Retinal pigment epithelial cell (primary cell): ENCODE measurements at regions not wholly inside any gene's neighbourhood (a gene's known extent, or its start where the extent isn't known, plus 50 kb on each side); places are given as distances from the start of the nearest gene placed in this dataset.
"Not testable (repeated sequence)": the region's sequence is repeated elsewhere in the genome, so short reads cannot be mapped to it uniquely, and the experiment has no call there.

Experiments
- DNase-seq: peaks from one replicate; pipeline ENCODE4 v3.0.0-alpha.2; 2010; ENCODE audit warnings: low read depth
- H3K4me3 ChIP-seq: 2 replicates; pipeline ENCODE4 v1.5.1; 2011; ENCODE audit warnings: mild to moderate bottlenecking, low read length, control low read depth, moderate library complexity
- CTCF ChIP-seq: conservative IDR thresholded peaks from 2 replicates; pipeline ENCODE4 v1.5.1; 2011; ENCODE audit warnings: low read depth, low read length, control low read depth, inconsistent platforms

- H3K4me3 ChIP-seq = no peak overlapping the region
- DNase-seq = no peak
- TF ChIP-seq CTCF = no peak
Measured at GRCh38 chr2:161068670-161069069, 91.6 kb upstream of the TANK start.

- H3K4me3 ChIP-seq = no peak overlapping the region
- DNase-seq = no peak
- no peak for TF ChIP-seq CTCF
Measured at GRCh38 chr2:161070693-161071479, 89.3 kb upstream of the TANK start.

- not testable (repeated sequence) for H3K4me3 ChIP-seq, DNase-seq
Measured at GRCh38 chr2:161072436-161072835, 87.8 kb upstream of the TANK start.

- peak; percentile 69 for DNase-seq
- no peak for TF ChIP-seq CTCF
- no peak overlapping the region for H3K4me3 ChIP-seq
Measured at GRCh38 chr2:161075701-161076100, 84.5 kb upstream of the TANK start.

- no peak for DNase-seq
- no peak for TF ChIP-seq CTCF
- no peak overlapping the region for H3K4me3 ChIP-seq
Measured at GRCh38 chr2:161076936-161077335, 83.3 kb upstream of the TANK start.

- no peak for TF ChIP-seq CTCF
- DNase-seq = no peak
- H3K4me3 ChIP-seq = no peak overlapping the region
Measured at GRCh38 chr2:161077367-161078210, 82.6 kb upstream of the TANK start.

- DNase-seq = no peak
- no peak overlapping the region for H3K4me3 ChIP-seq
Measured at GRCh38 chr2:161078211-161078539, 82.1 kb upstream of the TANK start.

More at GRCh38 chr2:161078211-161078539, 82.1 kb upstream of the TANK start:
- no peak for TF ChIP-seq CTCF
